GM12873 (cell line): ENCODE measurements at regions not wholly inside any gene's neighbourhood (a gene's known extent, or its start where the extent isn't known, plus 50 kb on each side); places are given as distances from the start of the nearest gene placed in this dataset.

ENCODE experiments used
- TF ChIP-seq, protein P1 (sequence below): IDR thresholded peaks from 2 replicates; pipeline ENCODE4 v1.5.1; 2012; ENCODE audit warnings: low read depth, mild to moderate bottlenecking, moderate library complexity, low read length, control low read depth; ENCODE audit not compliant: insufficient read depth; ENCODE audit errors: missing control alignments

DNA sequence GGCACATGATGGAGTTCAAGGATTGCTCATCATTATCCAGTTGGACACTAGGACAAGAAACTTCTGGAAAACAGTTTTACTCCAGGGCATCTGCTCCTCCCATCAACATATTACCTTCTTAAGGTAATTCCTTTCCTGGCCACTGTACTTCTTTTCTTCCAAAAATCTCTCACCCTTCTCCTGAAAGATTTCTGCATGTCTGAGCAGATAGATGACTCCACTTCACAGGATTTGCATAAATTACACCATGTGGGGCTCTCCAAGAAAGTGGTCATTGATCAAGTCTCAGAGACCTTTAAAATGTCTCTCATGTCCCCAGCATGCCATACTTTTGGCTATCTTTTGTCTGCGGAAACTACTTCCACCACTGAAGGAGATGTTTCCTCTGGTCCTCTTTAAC, 103.2 kb upstream of the TNFAIP3 start:
- TF ChIP-seq, protein P1, sequence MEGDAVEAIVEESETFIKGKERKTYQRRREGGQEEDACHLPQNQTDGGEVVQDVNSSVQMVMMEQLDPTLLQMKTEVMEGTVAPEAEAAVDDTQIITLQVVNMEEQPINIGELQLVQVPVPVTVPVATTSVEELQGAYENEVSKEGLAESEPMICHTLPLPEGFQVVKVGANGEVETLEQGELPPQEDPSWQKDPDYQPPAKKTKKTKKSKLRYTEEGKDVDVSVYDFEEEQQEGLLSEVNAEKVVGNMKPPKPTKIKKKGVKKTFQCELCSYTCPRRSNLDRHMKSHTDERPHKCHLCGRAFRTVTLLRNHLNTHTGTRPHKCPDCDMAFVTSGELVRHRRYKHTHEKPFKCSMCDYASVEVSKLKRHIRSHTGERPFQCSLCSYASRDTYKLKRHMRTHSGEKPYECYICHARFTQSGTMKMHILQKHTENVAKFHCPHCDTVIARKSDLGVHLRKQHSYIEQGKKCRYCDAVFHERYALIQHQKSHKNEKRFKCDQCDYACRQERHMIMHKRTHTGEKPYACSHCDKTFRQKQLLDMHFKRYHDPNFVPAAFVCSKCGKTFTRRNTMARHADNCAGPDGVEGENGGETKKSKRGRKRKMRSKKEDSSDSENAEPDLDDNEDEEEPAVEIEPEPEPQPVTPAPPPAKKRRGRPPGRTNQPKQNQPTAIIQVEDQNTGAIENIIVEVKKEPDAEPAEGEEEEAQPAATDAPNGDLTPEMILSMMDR, result no peak

DNA sequence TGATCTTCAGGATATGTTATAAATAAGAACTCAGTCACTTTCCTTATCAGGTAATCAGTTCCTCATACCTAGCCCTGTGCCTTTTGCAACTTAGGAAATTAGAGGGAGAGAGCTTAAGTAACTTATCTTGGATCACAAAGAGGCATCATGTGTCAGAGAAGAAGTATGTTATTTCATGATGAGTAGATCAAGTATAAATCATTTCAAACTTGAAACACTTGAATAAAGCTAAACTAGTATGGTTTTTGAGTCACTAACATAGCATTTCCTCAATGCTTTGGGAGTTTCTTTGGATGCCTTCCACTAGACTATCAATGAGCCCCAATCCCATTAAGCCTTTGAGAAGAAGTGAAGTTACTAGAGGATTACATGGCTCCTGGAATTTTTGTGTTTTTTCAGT, 102.6 kb upstream of the TNFAIP3 start:
- TF ChIP-seq, protein P1, result no peak

DNA sequence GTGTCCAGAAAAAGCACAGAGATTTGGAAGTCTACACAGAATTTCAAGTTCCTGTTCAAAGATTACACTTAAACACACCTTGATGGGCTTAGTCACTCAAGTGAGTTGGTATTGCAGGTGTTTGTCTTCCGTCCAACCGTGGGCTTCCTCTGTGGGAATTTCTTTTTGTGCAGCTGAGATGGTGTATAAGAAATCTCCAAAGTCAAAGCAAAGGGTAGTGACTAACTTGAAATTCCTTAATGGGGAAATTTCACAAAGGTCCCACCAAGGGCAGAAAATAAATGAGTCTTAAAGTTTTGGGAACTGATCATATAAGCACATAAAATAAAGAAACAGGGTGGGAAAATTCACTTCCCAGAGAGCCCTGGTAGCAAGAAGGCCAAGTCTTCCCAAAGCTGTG, 102.0 kb upstream of the TNFAIP3 start:
- TF ChIP-seq, protein P1, result no peak

DNA sequence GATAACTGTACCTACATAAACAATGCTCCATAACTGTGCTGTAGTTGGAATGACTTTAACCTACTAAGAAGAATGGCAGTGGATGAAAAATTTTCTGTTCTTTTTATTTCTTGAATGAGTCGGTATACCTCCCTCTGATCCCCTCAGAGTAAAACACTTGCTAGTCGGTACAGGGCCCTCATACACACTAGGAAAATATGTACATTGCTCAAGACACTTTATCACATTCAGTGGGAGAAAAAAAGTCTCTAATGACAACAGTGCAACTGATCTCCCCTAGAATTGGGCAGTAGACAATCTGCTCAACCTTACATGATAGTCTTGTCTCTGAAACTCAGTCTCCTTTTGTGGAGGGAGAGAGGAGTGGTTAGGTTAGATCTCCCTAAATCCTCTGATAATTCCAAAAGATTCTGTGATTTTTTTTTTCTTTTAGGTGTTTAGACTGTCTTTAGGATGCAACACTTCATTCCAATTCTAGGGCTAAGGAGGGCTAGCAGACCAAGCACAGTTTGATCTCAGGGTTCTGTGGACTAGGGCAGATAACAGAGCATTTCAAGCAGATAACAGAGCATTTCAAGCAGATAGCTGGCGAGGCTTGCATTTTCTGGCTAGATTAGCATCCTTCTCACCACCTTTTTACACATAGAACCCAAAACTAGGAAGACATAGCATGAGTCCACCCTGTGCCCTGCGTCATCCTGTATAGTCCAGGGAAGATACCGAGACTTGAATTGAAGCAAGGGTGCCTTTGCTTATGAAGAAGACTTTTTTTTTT, 100.3 kb upstream of the TNFAIP3 start:
- TF ChIP-seq, protein P1, result no peak

DNA sequence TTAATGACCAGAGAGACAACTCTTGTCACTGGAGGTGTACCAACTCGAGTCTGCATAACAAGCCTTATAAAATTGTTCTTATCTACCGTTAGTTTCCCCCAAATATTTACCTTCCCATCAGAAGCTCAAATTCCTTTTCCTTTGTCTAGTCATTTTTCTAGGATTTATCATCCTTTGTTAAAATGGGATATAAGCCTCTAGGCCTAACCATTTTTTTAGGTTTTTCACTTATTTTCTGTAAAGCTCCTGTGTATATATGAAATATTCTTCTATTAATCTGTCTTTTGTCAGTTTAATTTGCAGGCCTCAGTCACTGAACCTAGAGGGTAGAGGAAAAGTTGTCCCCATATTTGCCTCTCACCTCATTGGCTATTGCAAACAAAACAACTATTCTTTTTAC, 99.6 kb upstream of the TNFAIP3 start:
- TF ChIP-seq, protein P1, result no peak

DNA sequence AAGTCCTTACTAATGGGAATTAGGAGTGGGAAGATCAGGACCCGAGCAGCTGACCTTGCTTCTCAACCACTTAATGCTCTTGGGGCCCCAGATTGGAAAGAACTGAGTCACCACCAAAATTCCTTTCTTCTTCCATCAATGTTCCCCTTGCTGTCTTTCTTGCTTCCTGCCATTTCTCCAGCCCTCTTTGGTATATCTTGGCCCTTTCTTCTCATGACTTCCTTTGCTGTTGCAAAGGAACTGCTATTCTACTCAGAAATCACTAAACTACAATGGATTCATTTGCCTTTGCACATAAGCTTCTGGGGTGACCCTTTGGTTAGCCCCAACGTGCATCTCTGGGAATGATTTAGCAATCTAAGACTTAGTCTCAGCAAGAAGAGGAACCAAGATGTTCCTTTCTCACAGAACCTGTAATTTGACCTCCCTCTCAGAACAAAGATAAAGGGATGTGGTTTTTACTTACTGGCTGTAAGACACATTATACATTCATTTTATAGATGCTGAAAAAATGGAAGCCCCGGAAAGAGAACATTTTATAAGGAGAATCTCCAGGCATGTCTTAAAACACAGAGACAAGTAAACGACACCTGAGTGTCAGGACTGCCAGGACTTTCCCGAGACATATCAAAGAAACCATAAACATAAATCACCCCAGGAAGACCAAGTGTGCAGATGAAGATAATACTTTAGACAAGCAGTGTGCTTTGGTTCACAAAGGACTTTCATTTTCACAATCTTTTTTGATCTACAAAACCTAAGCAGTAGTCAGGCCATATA, 99.0 kb upstream of the TNFAIP3 start:
- TF ChIP-seq, protein P1, result no peak

DNA sequence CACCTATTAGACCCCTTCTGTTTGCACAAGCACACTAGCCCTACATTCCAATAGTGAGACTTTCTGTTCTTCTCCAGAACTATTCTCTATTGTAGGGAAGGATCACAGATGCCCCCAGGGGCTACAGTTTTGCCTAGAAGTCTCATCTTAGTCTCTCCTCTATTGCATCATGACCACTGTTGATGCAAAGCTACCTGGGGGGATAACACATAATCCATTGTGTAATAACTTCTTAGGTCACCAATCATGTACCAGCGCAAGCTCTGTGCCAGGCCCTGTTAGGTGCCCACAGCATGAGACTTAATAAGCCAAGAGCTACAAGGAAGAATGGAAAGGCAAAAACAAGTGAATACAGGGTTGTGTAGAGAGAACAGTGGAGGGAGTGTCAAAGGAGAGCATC, 98.1 kb upstream of the TNFAIP3 start:
- TF ChIP-seq, protein P1, result no peak
